ENCODE measurements at regions not wholly inside any gene's neighbourhood (a gene's known extent, or its start where the extent isn't known, plus 50 kb on each side); places are given as distances from the start of the nearest gene placed in this dataset.

GRCh38 chr1:37267111-37267835, 207.1 kb upstream of the ZC3H12A start:
- Histone ChIP-seq H3K4me1 (ENCODE audit: low read depth) (no peaks in the 10 kb centered on the region), H3K36me3 (ENCODE audit: low read depth) (no peaks in the 10 kb centered on the region), H3K9me3 (no peaks in the 10 kb centered on the region), H3K4me3 (no peak overlapping the region)
- no peak for TF ChIP-seq CTCF (IDR thresholded peaks at IDR 0.05)
- ATAC-seq (no peak), DNase-seq (no peak)
- intact Hi-C loops (cut with DNase I, micrococcal nuclease), result no loop called here

- no peak for DNase-seq
- intact Hi-C loops (cut with DNase I, micrococcal nuclease), result no loop called here
Measured at GRCh38 chr1:37270639-37271038, 203.7 kb upstream of the ZC3H12A start.

GRCh38 chr1:37272626-37273025, 201.8 kb upstream of the ZC3H12A start:
- H3K4me1 ChIP-seq (ENCODE audit: low read depth), result no peaks in the 10 kb centered on the region
- H3K36me3 ChIP-seq (ENCODE audit: low read depth), result no peaks in the 10 kb centered on the region
- intact Hi-C loops (cut with DNase I, micrococcal nuclease), result no loop called here
- DNase-seq, result no peak
- no peak overlapping the region for H3K4me3 ChIP-seq
- ATAC-seq, result no peak
- no peaks in the 10 kb centered on the region for H3K9me3 ChIP-seq
- TF ChIP-seq CTCF (IDR thresholded peaks at IDR 0.05), result no peak

More at GRCh38 chr1:37270639-37271038, 203.7 kb upstream of the ZC3H12A start:
- no peak overlapping the region for H3K4me3 ChIP-seq
- no peaks in the 10 kb centered on the region for H3K9me3 ChIP-seq
- ATAC-seq, result no peak
- TF ChIP-seq CTCF (IDR thresholded peaks at IDR 0.05), result no peak
- H3K4me1 ChIP-seq (ENCODE audit: low read depth), result no peaks in the 10 kb centered on the region
- no peaks in the 10 kb centered on the region for H3K36me3 ChIP-seq (ENCODE audit: low read depth)

- ATAC-seq (no peak), DNase-seq (no peak)
- H3K9me3 ChIP-seq, result no peaks in the 10 kb centered on the region
- no peak for TF ChIP-seq CTCF (IDR thresholded peaks at IDR 0.05)
- H3K4me1 ChIP-seq (ENCODE audit: low read depth), result no peaks in the 10 kb centered on the region
- intact Hi-C loops (cut with DNase I, micrococcal nuclease), result no loop called here
- no peak overlapping the region for H3K4me3 ChIP-seq
- H3K36me3 ChIP-seq (ENCODE audit: low read depth), result no peaks in the 10 kb centered on the region
Measured at GRCh38 chr1:37274486-37274885, 199.9 kb upstream of the ZC3H12A start.

GRCh38 chr1:37274938-37275631, 199.3 kb upstream of the ZC3H12A start:
- intact Hi-C loops (cut with DNase I, micrococcal nuclease), result no loop called here
- ATAC-seq, result no peak
- Histone ChIP-seq H3K9me3 (no peaks in the 10 kb centered on the region), H3K36me3 (ENCODE audit: low read depth) (no peaks in the 10 kb centered on the region), H3K4me1 (ENCODE audit: low read depth) (no peaks in the 10 kb centered on the region), H3K4me3 (no peak overlapping the region)
- TF ChIP-seq CTCF (IDR thresholded peaks at IDR 0.05), result no peak
- no peak for DNase-seq

Data from mucosa of descending colon (tissue), 3 donors.